GM21360 (cell line): ENCODE measurements at regions not wholly inside any gene's neighbourhood (a gene's known extent, or its start where the extent isn't known, plus 50 kb on each side); places are given as distances from the start of the nearest gene placed in this dataset.

Source experiments
- ATAC-seq: cut with Tn5 transposase; IDR thresholded peaks from one replicate; pipeline ENCODE4 v1.9.1; 2021; ENCODE audit warnings: mild to moderate bottlenecking, moderate library complexity; ENCODE audit not compliant: unreplicated experiment

DNA sequence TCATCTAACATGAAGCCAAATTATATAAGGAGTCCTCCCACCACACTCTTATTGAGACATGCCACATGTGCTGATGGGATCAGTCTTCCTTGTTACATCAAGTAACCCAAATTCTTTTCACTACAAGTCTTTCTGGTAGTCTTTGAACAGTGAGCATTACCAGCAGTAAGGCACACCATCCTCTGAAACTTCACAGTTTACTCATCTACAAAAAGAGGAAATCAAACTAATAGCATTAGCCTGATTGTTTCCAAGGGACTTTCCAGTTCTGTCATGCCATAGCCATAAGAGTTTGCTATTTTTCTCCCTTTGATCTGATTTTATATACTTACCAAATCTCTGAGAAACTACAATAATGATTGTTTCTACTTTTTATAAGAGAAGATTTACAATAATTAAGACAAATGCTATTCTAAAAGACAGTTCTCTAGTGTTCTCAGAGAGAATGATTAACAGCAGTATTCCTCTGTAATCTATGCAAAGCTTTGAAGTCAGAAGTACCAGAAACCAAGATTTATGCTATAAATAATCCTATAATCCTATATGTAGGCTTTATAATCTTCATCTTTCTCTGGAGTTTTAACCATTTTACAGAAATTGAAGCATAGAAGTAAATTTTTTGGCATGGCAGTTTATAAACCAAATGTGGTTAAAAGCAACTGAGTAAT is 166.2 kb upstream of the ACO1 start:
- ATAC-seq: peak; percentile 98

DNA sequence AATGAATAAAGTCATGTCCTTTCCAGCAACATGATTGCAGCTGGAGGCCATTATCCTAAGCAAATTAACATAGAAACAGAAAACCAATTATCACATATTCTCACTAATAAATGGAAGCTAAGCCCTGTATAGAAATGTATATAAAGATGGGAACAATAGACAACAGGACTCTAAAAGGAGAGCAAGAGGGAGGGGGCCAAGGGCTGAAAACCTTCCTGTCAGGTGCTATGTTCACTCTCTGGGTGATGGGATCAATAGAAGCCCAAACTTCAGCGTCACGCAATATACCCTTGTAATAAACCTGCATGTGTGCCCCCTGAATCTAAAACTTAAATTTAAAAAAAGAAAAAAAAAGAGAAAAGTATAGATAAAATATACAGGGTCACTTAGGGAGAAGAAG is 163.7 kb upstream of the ACO1 start:
- no peak for ATAC-seq

DNA sequence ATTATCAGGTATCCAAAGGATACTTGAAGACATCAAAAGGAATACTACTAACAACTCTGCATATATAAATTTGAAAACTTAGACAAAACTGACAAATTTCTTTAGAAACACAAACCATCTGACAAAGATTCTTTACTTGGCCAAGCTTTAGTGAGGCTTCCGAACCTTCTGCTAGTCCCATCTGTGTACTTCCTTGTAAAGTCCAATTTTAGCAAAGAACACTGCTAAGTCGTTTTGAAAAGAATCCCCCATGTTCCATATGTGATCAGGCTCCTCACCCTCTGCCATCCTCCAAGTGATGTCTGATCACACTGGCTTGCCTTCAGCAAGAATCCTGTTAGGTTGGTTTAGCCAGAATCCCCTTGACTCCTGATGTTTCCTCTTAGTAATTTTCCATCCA is 150.0 kb upstream of the ACO1 start:
- no peak for ATAC-seq

DNA sequence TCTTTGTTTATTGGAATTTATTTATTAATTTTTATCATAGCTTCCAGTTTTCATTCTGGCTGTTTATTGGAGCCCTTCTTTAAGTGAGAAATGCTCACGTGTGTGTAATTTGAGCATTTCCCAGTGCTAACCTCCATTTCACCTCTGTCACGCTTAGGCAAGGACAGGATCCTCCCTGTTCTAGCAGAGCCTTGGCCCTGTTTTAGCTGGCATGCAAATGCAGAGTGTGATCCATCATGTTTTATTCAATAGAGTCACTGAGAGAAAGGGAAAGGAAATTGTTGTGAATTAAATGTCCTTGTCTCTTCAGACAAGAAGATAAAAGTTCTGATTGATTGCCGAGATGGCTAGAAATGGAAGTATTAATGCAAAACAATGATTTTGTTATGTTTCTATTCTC is 137.3 kb upstream of the ACO1 start:
- no peak for ATAC-seq

DNA sequence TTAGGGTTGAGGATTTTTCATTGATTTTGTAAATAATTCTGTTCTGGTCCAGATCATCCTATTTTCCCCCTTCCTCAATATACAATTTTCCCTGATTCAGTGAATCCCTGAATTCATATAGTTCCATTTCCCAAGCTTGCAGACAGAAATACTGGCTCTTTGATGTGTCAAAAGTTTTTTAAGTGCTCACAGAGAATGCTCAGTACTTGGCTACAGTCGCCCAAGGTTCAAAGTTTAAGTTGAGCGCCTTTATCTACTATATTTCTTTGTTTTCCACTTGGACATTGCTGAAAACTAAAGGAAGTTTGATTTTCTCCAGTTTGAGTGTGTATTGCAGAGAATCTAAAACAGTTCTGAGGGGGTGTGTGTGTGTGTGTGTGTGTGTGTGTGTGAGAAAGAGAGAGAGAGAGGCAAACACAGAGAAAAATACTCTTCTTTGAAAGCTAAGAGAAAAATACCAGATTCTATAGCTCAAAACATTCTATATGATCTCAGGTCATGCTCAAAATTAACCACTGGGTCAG is 136.2 kb upstream of the ACO1 start:
- no peak for ATAC-seq

DNA sequence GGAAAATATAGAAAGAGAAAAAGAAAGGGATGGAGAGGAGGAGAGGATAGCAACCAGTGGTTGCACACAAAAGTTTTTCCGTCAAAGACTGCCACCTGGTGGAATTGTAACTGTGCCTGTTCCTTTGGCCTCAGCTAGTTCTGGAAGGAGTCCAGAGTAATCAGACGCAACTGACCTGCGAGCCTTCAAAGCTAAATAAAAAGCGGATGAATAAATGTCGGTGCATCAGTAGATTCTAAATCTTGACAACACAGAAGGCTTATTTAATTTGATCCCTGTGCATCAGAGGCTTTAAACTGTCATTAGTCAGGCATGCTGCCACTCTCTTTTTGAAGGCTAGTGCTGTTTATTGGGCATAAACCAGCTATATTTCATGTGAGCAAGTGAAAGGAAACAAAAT is 132.9 kb upstream of the ACO1 start:
- ATAC-seq: peak; percentile 82

DNA sequence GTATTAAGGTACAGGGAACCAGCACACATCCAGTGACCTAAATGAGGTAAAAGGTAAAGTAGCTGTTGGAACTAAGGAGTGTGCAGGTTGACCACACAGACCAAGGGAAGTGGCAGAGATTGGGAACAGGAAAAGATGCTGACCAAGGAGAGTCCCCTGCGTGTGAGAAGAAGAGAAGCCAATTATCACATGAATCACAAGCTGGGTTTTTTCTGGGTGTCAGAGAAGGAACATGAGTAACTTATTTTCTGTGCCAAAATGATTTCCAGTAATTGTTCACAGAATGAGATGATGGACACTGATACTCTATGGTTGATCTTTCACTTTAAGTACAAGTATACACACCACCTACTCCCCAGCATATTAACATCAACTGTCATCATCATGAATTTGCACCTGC is 130.7 kb upstream of the ACO1 start:
- ATAC-seq: no peak

DNA sequence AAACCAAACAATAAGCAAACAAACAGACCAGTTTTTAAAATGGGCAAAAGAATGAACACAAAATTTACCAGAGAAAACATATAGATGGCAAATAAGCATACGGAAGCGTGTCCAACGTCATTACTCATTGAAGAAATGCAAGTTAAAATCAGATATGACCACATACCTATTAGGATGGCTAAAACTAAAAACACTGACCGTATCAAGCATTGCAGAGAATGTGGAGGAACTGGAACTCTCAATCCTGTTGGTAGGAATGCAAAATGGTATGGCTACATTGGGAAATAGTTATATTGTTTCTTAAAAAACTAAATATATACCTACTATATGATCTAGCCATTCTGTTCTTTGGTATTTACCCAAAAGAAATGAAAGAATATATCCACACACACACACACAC is 129.4 kb upstream of the ACO1 start:
- no peak for ATAC-seq

DNA sequence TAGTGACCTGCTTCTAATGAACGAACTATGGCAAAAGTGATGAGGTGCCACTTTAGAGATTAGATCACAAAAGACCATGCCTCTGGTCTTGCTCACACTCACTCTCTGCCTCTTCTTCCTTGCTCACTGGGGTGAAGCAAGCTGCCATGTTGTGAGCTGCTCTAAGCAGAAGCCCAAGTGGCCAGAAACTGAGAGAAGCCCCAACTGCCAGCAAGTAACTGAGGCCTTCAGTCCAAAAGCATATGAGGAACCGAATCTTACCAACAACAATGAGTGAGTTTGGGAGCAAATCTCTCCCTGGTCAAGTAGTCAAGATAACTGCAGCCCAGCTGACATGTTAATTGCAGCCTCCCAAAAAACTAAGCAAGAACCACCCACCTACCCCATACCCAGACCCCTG is 126.0 kb upstream of the ACO1 start:
- no peak for ATAC-seq

DNA sequence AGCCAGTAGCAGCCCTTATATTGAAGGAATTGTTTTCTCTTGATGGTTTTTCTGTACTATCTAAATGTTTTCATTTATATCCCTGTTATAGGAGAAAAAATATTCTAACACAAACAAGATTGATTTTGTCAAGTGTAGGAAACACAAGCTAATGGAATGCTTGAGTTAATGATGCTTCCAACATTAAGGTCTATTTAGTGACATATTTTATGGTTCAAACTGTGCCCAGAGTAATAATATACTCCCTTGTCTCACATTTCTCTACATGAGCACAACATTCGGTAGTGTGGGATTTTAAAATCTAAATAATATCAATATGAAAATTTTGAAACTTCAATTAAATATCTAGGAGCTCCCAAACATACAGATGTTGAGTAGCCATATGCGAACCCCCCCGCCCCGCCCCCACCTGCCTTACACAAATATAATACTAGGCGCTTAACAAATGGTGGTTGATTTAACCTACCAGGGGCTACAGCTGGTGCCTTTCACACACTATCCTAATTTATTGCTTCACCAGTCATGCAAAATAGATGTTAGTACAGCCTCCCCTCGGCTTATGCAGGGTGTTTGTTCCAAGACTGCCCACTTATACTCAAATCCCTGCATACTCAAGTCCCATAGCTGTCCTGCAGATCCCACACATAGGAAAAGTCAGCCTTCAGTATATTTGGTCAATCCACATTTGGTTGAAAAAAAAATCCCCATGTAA is 124.1 kb upstream of the ACO1 start:
- no peak for ATAC-seq

DNA sequence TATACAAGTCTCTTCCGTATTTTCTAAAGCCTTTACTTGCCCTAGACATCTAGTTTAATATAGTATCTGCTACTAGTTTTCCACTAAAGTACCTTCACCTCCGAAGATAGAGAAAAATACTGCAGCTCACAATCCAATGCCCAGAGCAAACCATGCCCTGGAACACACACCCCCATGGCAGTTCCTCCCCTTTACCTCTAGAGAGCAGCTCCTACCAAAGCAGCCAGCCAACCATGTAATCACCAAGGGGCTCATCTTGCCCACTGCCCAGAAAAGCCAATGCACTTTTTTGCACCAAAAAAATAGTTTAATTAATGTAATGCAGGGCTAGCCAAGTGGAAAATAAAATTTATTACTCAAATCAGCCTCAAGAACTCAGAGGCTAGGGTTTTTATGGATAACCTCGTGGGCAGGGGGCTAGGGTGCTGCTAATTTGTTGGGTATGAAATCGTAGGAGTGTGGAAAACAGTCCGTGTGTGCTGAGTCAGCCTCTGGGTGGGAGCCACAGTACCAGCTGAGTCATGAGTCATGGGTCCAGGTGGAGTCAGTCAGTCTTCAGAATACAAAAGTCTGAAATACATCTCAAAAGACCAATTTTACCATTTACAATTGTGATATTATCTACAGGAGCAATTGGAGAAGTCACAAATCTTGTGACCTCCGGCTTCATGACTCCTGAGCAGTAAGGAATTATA is 120.1 kb upstream of the ACO1 start:
- ATAC-seq: no peak

DNA sequence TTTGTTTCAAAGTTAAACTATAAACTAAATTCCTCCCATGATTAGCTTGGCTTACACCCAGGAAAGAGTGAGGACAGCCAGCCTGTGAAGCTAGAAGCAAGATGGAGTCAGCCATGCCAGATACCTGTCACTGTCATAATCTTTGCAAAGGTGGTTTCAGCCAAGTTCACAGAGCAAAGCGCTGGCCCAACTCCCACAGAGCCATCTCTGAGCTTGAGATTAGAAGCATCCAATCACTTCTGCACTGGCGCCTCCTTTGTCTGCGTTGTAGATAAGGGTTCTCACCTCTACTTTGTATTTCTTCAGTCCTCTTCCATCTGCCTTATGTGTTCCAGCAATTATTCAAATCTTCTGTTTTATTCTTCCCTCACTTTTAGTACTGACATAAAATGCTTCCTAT is 119.4 kb upstream of the ACO1 start:
- ATAC-seq: no peak

DNA sequence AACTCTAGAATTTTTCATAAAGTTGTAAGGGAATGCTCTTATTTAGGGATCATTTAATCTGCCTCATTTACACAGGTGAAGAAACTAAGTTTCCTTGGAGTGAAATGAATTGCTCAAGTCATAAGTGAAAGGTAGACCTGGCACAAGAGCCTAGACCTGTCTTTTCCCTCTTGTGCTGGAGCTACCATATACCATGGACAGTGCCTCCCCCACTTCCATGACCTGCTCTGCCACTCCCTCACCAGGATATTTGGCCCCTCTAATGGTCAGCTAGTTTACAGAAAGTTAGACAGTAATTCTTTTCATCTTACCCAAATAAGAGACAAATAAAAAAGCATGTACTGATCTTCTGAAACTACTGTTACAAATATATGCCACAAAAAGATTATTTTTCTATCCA is 105.5 kb upstream of the ACO1 start:
- no peak for ATAC-seq

DNA sequence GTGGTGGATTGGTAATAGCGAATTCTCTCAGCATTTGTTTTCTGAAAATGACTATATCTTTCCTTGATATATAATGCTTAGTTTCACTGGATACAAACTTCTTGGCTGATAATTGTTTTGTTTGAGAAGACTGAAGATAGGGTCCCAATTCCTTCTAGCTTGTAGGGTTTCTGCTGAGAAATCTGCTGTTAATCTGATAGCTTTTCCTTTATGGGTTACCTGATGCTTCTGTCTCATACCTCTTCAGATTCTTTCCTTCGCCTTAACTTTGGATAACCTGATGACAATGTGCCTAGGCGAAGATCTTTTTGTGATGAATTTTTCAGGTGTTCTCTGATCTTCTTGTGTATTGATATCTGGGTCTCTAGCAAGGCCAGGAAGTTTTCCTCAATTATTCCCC is 94.7 kb upstream of the ACO1 start:
- ATAC-seq: no peak

DNA sequence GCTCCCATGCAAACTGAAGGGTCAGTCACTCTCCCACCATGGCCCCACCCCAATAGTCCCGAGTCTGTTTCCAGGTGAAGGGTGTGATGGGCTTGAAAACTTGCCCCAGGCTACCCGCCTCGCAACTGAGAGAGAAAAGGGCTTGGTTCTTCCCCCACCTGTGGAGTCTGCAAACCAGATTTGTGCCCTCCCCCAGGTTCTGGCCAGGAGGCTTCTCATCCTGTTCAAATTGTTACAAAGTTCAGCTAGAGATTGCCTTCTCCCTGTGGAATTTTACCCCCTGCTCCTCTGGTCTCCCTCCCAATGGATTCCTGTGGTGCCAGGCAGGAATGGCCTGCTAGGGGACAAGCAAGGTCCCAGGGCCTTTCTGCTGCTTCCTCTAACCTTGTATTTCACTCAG is 93.1 kb upstream of the ACO1 start:
- no peak for ATAC-seq

DNA sequence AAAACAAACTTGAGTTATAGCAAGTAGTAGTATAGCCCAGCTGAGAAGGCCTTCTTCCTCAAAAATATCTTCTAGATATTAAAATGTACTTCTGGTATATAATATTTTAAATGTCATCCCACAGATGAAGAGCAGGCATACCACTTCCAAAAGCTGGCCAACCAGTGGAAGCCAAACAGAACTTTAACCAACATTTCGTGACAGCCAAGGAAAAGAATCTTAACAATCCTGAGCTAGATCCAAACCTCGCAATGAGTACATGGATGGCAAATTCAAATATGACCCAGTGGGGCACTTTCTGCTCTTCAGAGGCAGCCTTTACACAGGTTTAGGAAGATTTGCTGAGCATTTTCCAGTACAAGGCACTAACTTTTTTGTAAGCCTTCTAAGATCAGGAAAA is 91.8 kb upstream of the ACO1 start:
- no peak for ATAC-seq

DNA sequence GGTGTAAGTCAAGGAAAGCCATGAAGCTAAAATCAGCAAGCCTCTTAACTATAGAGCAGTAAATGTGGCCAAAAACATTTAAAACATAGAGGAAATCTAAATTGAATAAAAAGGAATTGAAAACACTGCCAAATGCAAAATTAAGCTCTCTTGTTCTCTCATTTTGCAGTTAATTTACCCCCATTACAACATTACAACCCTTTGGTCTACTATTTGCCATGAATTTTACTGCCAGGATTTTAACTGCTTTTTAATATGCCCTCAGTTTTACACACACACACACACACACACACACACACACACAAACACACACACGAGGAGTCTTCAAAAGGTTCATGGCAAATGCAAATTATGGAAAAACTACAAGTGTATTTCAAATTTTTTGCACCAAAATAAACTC is 91.4 kb upstream of the ACO1 start:
- no peak for ATAC-seq

DNA sequence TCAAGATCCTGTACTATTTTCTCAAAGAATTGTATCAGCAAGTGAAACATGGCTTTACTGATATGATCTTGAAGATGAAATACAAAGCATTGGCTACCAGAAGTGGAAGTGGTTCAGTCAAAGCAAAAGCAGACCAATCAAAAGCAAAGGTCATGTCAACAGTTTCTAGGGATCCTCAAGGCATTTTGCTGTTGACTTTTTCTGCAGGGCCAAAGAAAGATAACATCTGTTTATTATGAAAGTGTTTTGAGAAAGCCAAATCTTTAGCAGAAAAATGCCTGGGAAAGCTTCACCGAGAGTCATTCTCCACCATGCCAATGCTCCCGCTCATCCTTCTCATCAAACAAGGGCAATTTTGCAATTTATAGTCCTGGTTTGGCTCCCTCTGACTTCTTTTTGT is 90.3 kb upstream of the ACO1 start:
- no peak for ATAC-seq

DNA sequence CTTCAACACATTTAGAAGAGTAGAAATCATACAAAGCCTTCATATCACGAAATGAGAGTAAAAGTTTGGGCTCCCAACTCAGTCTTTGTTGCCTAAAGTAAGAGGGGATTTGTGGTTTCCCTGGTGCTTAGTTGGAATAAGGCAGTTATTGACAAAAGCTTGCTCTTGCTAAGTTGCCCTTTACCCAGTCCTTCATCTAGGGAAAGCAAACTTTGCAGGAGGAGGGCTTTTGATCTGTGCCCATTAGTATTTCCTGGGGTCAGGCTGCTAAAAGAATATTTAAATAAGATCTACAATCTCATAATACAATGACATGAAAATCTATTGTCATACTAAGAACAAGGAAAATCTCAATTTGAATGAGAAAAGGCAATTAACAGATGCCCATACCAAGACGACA is 84.1 kb upstream of the ACO1 start:
- ATAC-seq: no peak

DNA sequence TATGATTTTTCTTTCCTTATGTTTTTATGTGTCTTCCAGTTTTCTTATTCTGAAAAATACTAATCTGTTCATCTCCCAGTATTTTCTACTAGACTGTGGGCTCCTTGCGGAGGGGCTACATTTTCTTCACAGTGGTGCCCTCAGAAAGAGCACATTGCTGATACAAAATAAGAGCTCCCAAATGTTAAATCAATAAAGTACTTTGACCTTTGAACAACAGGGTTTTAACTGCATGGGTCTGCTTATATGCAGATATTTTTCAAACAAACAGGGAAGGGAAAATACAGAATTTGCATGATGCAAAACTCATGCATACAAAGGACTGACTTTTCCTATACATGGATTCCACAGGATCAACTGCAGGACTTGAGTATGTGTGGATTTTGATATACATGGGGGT is 79.9 kb upstream of the ACO1 start:
- no peak for ATAC-seq

DNA sequence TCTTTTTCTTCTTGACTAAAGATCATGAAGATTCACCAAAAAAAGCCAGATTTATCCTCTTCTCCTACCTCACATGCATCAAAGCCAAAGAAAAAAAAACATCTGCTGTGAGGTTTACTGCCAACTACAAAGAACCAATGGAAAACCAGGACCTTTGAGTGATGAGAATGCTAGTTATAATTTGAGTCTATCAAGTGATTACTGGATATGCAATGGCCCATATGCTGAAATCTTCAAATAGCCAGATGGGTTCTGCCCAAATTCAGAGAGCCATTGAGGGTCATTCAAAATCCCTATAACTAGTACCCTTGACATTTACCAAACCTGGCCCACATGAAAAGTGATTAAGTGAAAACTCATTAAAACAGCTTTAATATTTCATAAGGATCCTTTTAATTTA is 78.4 kb upstream of the ACO1 start:
- ATAC-seq: no peak

DNA sequence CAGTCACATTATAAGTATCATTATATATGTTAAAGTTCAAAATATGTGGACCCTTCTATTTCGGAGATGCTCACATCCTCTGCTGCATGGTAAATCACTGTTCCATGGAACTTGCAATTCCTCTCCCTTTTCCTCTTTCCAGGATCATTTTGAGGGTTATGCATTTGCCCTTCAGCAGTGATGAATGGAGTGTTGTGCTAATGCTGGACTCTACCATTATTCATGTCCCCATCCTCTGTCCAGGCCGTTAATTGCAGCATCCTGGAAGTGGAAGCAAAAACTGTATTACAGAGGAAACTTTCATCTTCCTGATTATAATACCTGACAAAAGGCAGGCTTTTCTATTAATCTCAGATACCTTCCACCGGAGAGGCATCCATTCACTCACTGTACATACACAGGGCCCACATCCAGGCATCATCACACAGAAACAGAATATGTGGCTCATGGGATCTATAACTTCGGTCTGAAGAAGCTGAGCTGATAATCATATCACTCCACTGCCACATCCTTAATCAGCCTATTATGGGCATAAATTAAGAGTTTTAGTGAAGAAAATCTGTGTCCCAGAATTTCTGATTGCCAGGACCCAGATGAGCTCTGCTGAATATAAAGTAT is 65.0 kb upstream of the ACO1 start:
- no peak for ATAC-seq
